ENCODE measurements at regions not wholly inside any gene's neighbourhood (a gene's known extent, or its start where the extent isn't known, plus 50 kb on each side); places are given as distances from the start of the nearest gene placed in this dataset.

DNA sequence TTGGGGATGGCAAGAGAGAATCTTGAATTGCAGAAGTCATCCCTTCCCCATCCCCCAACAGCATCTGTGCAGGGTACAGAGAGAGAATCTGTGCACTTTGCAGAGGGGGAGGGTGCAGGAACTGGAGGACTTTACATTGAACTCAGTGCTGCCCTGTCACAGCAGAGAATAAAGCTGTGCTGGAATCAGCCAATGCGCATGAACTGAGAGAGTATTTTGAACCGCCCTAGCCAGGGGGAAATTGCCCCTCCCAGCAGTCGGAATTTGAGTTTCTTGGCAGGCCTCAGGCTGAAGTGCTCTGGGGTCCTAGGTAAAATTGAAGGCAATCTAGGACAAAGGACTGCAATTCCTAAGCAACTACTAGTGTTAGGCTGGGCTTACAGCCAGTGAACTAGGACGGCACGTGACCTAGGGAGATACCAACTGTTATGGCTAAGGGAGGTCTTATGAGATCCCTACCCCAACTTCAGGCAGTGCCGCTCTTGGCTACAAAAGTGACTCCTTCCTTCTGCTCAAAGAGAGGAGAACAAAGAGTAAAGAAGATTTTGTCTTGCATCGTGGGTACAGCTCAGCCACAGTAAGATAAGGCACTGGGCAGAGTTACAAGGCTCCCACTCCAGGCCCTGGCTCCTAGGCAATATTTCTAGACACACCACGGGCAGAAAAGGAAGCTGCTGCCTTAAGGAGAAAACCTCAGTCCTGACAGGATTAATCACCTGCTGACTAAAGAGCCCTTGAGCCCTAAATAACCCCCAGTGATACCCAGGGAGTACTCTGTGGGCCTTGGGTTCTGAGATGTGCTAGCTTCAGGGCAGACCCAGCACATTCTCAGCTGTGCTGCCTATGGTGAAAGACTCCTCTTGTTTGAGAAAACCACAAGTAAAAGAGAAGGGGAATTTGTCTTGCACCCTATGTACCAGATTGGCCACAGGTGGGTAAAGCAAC, 300.5 kb upstream of the ALCAM start:
- Histone ChIP-seq H3K27me3 (replicated peaks; ENCODE audit: insufficient read depth, low read length) (no peaks in the 10 kb centered on the region), H3K9me2 (replicated peaks; ENCODE audit: insufficient read depth, low read length) (no peaks in the 10 kb centered on the region), H3K79me2 (ENCODE audit: low read length) (no peaks in the 10 kb centered on the region), H2AFZ (ENCODE audit: low read length) (no peak overlapping the region), H3K4me1 (ENCODE audit: low read length) (no peaks in the 10 kb centered on the region), H3K9me3 (replicated peaks; ENCODE audit: insufficient read depth, low read length) (no peaks in the 10 kb centered on the region), H3K27ac (ENCODE audit: low read length) (no peak overlapping the region), H4K20me1 (ENCODE audit: insufficient read depth, low read length) (no peaks in the 10 kb centered on the region), H3F3A (ENCODE audit: insufficient read depth, low read length) (no peaks in the 10 kb centered on the region), H3K36me3 (replicated peaks; ENCODE audit: insufficient read depth, low read length) (no peaks in the 10 kb centered on the region), H3K9ac (ENCODE audit: low read length) (no peak overlapping the region), H3K4me2 (ENCODE audit: low read depth, low read length) (no peak overlapping the region), H3K4me3 (ENCODE audit: low read length) (no peak overlapping the region)
- no peak for DNase-seq
- TF ChIP-seq EZH2 (optimal IDR thresholded peaks at IDR 0.05; ENCODE audit: low read depth, low read length): no peak
- TF ChIP-seq, protein P1, sequence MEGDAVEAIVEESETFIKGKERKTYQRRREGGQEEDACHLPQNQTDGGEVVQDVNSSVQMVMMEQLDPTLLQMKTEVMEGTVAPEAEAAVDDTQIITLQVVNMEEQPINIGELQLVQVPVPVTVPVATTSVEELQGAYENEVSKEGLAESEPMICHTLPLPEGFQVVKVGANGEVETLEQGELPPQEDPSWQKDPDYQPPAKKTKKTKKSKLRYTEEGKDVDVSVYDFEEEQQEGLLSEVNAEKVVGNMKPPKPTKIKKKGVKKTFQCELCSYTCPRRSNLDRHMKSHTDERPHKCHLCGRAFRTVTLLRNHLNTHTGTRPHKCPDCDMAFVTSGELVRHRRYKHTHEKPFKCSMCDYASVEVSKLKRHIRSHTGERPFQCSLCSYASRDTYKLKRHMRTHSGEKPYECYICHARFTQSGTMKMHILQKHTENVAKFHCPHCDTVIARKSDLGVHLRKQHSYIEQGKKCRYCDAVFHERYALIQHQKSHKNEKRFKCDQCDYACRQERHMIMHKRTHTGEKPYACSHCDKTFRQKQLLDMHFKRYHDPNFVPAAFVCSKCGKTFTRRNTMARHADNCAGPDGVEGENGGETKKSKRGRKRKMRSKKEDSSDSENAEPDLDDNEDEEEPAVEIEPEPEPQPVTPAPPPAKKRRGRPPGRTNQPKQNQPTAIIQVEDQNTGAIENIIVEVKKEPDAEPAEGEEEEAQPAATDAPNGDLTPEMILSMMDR (IDR thresholded peaks at IDR 0.05; ENCODE audit: low read length): no peak
- TF ChIP-seq EZH2phosphoT487 (IDR thresholded peaks at IDR 0.05; ENCODE audit: low read length): no peak

DNA sequence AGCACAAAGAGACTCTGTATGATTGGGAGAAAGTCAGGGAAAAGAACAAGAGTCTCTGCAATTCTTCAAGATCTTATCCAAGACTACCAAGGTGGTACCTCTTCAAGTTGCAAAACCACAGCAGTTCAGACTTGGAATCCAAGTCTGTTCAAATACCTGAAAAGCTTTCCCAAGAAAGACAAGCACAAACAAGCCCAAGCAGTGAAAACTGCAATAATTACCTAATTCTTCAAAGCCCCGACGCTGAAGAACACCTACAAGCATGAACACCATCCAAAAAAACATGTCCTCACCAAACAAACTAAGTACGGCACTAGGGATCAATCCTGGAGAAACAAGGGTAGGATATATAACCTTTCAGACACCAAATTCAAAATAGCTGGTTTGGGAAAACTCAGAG, 299.3 kb upstream of the ALCAM start:
- Histone ChIP-seq H3K27ac (ENCODE audit: low read length) (no peak overlapping the region), H3K4me1 (ENCODE audit: low read length) (no peaks in the 10 kb centered on the region), H3K4me3 (ENCODE audit: low read length) (no peak overlapping the region), H2AFZ (ENCODE audit: low read length) (no peak overlapping the region), H3K9me2 (replicated peaks; ENCODE audit: insufficient read depth, low read length) (no peaks in the 10 kb centered on the region), H3K9me3 (replicated peaks; ENCODE audit: insufficient read depth, low read length) (no peaks in the 10 kb centered on the region), H4K20me1 (ENCODE audit: insufficient read depth, low read length) (no peaks in the 10 kb centered on the region), H3K36me3 (replicated peaks; ENCODE audit: insufficient read depth, low read length) (no peaks in the 10 kb centered on the region), H3K4me2 (ENCODE audit: low read depth, low read length) (no peak overlapping the region), H3K27me3 (replicated peaks; ENCODE audit: insufficient read depth, low read length) (no peaks in the 10 kb centered on the region), H3F3A (ENCODE audit: insufficient read depth, low read length) (no peaks in the 10 kb centered on the region), H3K79me2 (ENCODE audit: low read length) (no peaks in the 10 kb centered on the region), H3K9ac (ENCODE audit: low read length) (no peak overlapping the region)
- TF ChIP-seq, protein P1 (IDR thresholded peaks at IDR 0.05; ENCODE audit: low read length): no peak
- TF ChIP-seq EZH2 (optimal IDR thresholded peaks at IDR 0.05; ENCODE audit: low read depth, low read length) (no peak), EZH2phosphoT487 (IDR thresholded peaks at IDR 0.05; ENCODE audit: low read length) (no peak)
- DNase-seq: no peak

DNA sequence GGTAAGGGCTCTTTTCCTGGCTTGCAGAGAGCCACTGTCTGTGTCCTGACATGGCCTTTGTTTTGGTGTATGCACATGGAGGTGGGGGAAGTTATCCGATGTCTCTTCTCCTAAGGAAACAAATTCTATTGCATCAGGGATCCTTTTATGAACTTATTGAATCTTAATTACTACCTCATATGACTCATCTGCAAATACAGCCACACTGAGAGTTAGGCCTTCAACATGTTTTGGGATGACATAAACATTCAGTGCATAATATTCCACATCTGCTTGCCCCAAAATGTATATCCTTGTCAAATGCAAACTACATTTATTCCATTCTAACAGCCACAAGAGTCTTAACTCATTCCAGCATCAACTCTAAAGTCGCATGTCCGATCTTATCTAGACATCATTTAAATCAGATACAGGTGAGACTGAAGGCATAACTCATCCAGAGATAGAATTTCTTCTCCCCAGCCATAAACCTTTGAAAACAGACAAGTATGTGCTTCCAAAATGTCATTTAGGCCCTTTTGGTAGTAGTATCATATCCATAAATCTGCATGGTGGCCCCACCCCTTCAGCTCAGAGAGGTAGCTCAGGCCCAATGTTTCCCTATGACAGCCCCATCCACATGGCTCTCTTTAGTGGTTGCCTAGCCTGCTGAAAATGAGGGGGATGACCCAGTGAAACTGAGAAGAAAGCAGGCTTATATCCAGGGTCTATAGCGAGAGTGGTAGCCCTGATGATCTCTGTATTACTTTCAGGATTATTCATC, 289.5 kb upstream of the ALCAM start:
- H2AFZ ChIP-seq (ENCODE audit: low read length): no peak overlapping the region
- no peaks in the 10 kb centered on the region for H3K9me3 ChIP-seq (replicated peaks; ENCODE audit: insufficient read depth, low read length)
- no peaks in the 10 kb centered on the region for H3F3A ChIP-seq (ENCODE audit: insufficient read depth, low read length)
- no peaks in the 10 kb centered on the region for H4K20me1 ChIP-seq (ENCODE audit: insufficient read depth, low read length)
- H3K4me1 ChIP-seq (ENCODE audit: low read length): no peaks in the 10 kb centered on the region
- TF ChIP-seq EZH2phosphoT487 (IDR thresholded peaks at IDR 0.05; ENCODE audit: low read length): no peak
- TF ChIP-seq EZH2 (optimal IDR thresholded peaks at IDR 0.05; ENCODE audit: low read depth, low read length): no peak
- no peaks in the 10 kb centered on the region for H3K27me3 ChIP-seq (replicated peaks; ENCODE audit: insufficient read depth, low read length)
- no peaks in the 10 kb centered on the region for H3K79me2 ChIP-seq (ENCODE audit: low read length)
- no peak overlapping the region for H3K4me2 ChIP-seq (ENCODE audit: low read depth, low read length)
- H3K27ac ChIP-seq (ENCODE audit: low read length): no peak overlapping the region
- no peak for DNase-seq
- H3K4me3 ChIP-seq (ENCODE audit: low read length): no peak overlapping the region
- H3K9me2 ChIP-seq (replicated peaks; ENCODE audit: insufficient read depth, low read length): no peaks in the 10 kb centered on the region
- H3K36me3 ChIP-seq (replicated peaks; ENCODE audit: insufficient read depth, low read length): no peaks in the 10 kb centered on the region
- H3K9ac ChIP-seq (ENCODE audit: low read length): no peak overlapping the region

Data from MM.1S (cell line).